ENCODE measurements at regions not wholly inside any gene's neighbourhood (a gene's known extent, or its start where the extent isn't known, plus 50 kb on each side); places are given as distances from the start of the nearest gene placed in this dataset.

DNA sequence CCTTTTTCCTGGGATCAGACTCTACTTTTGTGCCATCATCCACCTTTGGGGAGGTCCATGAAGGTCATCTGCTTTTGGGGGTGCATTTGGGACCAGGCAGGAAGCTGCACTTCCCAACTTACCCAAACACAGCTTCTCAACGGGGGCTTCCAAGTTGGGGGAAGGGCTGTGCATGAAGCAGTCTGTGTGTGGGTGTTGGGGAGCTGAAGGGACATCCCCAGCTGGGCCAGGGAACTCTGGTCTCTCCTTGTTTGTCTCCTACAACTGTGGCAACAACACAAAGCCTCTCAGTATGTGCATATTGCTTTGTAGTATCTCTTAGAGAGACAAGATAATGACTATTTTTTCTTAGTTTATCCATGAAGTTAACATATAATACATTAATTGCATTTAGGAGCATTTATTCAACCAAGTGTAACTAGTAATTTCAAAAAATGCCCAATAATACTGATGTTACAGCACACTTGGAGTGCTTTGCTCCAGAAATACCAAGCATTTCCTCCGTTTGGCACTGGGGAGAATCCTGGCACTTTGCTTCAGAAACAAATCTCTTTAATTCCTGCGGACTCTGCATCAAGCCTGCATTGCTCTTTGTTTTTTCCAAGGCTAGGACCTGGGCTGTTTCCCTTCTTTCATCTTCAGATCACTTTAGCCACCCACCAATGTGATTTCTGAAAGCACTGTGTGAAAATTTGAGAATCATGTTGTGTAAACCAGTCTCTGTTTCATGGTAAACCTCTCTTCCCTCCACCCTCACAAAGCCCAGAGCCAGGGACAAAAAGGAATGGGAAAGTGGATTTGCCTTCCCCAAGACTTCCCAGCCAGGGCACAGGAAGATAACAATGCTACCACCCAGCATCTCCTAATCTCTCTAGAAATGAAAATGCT, 126.2 kb upstream of the PFN2 start:
- intact Hi-C loops (cut with DNase I) = no loop called here
- DNase-seq (no peak), ATAC-seq (ENCODE audit: poor library complexity) (no peak)

- ATAC-seq (ENCODE audit: poor library complexity) = no peak
- no peak for DNase-seq
- intact Hi-C loops (cut with DNase I) = no loop called here
Observed at GRCh38 chr3:150094150-150094933, 123.6 kb upstream of the PFN2 start.

GRCh38 chr3:150091626-150092025, 120.9 kb upstream of the PFN2 start:
- intact Hi-C loops (cut with DNase I) = no loop called here
- ATAC-seq (ENCODE audit: poor library complexity) = no peak
- DNase-seq = no peak

GRCh38 chr3:150090877-150091276, 120.2 kb upstream of the PFN2 start:
- DNase-seq = no peak
- intact Hi-C loops (cut with DNase I) = no loop called here
- ATAC-seq (ENCODE audit: poor library complexity) = no peak

GRCh38 chr3:150090006-150090405, 119.3 kb upstream of the PFN2 start:
- intact Hi-C loops (cut with DNase I) = no loop called here
- no peak for ATAC-seq (ENCODE audit: poor library complexity)

GRCh38 chr3:150084128-150084527, 113.4 kb upstream of the PFN2 start:
- no peak for DNase-seq
- ATAC-seq (ENCODE audit: poor library complexity) = no peak
- intact Hi-C loops (cut with DNase I) = no loop called here

More at GRCh38 chr3:150090006-150090405, 119.3 kb upstream of the PFN2 start:
- no peak for DNase-seq

GRCh38 chr3:150083655-150084042, 113.0 kb upstream of the PFN2 start:
- intact Hi-C loops (cut with DNase I) = no loop called here
- DNase-seq (no peak), ATAC-seq (ENCODE audit: poor library complexity) (no peak)

DNA sequence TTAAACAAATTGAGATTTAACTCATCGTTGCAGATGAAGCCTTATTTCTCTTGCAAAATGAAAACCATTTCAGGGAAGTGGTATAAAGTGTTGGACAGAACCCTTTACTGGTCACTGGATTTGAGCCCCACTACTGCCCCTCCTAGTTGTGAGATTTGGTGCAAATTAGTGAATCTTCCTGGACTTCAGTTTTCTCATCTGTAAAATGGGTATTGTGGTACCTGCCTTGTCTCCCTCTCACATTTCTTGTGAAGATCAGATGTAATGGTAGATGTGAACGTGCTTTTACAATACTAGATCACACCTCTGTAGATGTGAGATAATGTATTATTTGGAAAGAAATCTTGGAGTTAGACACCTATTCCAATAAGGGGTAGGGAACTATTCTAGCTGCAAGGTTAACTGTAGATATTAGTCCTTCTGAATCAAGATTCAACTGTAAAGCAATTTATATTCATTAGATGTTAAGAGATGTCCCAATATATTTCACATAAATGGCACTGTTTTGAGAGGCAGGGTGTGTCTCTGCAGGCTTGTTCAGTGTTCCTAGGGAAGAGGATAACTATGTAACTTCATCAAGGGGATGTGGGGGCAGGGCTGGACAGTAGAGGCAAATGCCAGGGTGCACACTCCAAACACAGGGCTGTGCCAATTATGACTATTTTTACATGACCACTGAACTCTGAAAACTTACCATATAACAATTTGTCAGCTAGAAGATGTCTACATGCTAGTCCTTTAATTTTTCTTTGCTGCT, 112.4 kb upstream of the PFN2 start:
- intact Hi-C loops (cut with DNase I) = no loop called here
- ATAC-seq (ENCODE audit: poor library complexity) (peak; percentile 41), DNase-seq (no peak)

GRCh38 chr3:150081084-150081483, 110.4 kb upstream of the PFN2 start:
- DNase-seq (no peak), ATAC-seq (ENCODE audit: poor library complexity) (no peak)
- intact Hi-C loops (cut with DNase I) = no loop called here

- intact Hi-C loops (cut with DNase I) = no loop called here
- no peak for DNase-seq
Observed at GRCh38 chr3:150080058-150080730, 109.5 kb upstream of the PFN2 start.

DNA sequence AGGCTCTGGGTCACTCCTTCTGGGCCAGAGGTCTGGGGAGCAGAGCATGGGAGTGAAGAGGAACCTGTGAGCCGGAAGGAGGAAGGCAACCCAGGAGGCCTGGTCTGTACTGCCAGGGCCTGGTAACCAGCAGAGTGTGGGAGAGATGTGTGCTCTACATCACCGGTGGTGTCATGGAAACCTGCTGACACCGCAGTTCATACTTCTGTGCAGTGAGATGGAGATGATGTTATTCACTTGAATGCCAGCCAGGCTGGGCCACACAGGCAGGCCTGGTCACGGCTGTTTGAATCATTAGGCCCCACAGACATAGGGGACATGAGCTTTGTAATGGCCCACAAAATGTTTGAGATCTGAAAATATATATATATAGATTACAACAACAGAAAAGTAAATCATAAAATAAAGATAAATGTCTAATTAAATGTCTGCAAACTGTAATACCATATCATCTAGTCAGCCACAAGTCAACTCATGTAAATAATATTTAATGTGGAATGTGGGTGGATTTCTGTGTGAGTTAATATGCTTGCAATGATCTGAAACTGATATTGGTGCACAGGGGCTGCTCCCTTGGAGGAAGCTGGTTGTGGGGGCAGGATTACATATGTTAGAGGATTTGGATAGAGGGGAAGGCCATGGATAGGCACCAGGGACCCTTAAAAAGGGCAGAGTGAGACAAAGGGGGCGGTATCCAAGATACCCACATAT, 108.5 kb upstream of the PFN2 start:
- no peak for ATAC-seq (ENCODE audit: poor library complexity)
- DNase-seq = no peak
- intact Hi-C loops (cut with DNase I) = no loop called here

More at GRCh38 chr3:150080058-150080730, 109.5 kb upstream of the PFN2 start:
- ATAC-seq (ENCODE audit: poor library complexity) = no peak

GRCh38 chr3:150077581-150078247, 107.0 kb upstream of the PFN2 start:
- no peak for ATAC-seq (ENCODE audit: poor library complexity)
- intact Hi-C loops (cut with DNase I) = no loop called here
- DNase-seq = no peak

GRCh38 chr3:150077107-150077506, 106.4 kb upstream of the PFN2 start:
- ATAC-seq (ENCODE audit: poor library complexity) (no peak), DNase-seq (no peak)
- intact Hi-C loops (cut with DNase I) = no loop called here

GRCh38 chr3:150076443-150076842, 105.7 kb upstream of the PFN2 start:
- intact Hi-C loops (cut with DNase I) = no loop called here
- no peak for DNase-seq
- ATAC-seq (ENCODE audit: poor library complexity) = no peak

DNA sequence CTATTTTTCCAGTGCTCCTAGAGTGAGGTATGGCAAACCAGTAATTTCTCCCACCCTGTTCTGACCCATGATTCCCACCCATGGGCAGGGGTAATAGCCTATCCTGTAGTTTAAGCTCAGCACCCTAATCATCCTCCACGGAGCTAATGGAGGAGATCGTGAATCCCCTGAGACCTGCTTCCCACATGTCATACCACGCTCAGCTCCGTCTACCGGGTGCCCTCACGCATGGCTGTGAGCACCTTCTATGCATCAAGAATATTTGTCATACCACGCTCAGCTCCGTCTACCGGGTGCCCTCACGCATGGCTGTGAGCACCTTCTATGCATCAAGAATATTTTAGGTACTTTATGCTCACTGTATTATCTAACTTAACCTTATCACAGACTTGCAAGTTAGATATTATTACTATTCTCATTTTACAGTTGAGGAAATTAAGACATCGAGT, 104.7 kb upstream of the PFN2 start:
- no peak for DNase-seq
- intact Hi-C loops (cut with DNase I) = no loop called here
- ATAC-seq (ENCODE audit: poor library complexity) = no peak

DNA sequence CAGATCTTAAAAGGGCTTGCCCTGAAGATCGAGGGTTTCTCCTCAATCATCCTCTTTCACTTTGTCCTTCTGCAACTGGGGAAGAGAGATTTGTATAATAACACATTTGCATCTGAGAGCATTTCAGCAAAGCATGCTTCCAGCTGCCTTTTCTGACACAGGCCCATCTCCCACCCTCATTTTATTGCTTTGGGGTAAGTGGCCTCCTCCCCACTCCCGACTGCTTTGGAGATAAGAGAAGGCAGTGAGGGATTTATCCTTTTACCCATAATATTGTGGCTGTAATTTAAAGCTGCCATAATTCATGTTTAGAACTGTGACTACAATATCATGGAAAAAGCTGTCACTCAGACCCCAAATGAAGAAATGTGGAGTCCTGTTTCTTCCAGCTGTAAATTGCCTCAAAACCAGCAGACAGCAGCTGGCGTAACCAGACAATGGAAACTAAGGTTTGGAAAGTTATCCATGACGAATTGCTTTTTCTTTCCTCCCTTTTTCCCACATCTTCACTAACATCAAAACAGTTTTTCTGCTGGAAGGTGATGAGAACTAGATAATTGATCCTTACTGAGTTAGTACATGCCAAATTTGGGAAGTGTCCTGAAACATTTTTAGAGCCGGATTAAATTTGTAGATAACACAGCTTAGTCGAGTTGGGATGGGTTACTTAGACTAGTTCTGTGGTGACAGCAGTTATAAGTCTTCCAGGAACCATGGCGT, 104.2 kb upstream of the PFN2 start:
- ATAC-seq (ENCODE audit: poor library complexity) = no peak
- intact Hi-C loops (cut with DNase I) = no loop called here
- DNase-seq = no peak

DNA sequence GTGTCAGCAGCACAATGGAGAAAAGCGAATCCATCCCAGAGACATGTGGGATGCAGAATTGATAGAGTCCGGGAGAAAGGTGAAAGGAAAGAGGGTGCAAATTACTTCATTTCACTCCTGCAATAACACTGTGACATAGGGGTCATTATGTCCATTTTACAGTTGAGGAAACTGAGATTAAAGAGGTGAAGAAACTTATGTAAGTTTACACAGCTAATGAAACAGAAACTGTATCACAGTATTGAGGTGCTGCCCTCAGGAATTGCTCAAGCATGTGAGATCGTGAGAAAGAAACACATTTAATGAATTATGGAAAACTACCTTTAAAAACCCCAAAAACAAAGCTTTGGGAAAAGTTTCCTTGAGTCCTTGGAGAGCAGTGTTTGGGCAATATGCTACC, 103.6 kb upstream of the PFN2 start:
- intact Hi-C loops (cut with DNase I) = no loop called here
- DNase-seq (no peak), ATAC-seq (ENCODE audit: poor library complexity) (no peak)

Data from Right ventricle myocardium superior (tissue), 1 donor.